CD8-positive, alpha-beta memory T cell (primary cell): ENCODE measurements at regions not wholly inside any gene's neighbourhood (a gene's known extent, or its start where the extent isn't known, plus 50 kb on each side); places are given as distances from the start of the nearest gene placed in this dataset.

Experiments used
- CTCF ChIA-PET: fragments of 350-600 bp; sonication (Branson Sonifier 250); formaldehyde crosslinking; loops from one replicate; lab custom pipeline; 2021; ENCODE audit warnings: antibody characterized with exemption; lab: Charles Lee
- POLR2A ChIA-PET: fragments of 350-600 bp; sonication (Branson Sonifier 250); formaldehyde crosslinking; loops from one replicate; lab custom pipeline; 2021; ENCODE audit warnings: antibody characterized with exemption; lab: Charles Lee
- DNase-seq, 5 donors: peaks; one replicate each; pipeline versions ENCODE4 v3.0.0 to v3.0.0-alpha.2; 2020 to 2022; ENCODE audit warnings: mixed read lengths in 1 of 5
- H3K27ac ChIP-seq: one replicate; pipeline ENCODE4 v1.7.0; 2013; ENCODE audit warnings: low read depth, mild to moderate bottlenecking, low read length, moderate library complexity
- H3K27me3 ChIP-seq: 2 replicates; pipeline ENCODE4 v1.7.0; 2013; ENCODE audit warnings: low read length, mild to moderate bottlenecking; ENCODE audit not compliant: insufficient read depth, poor library complexity, severe bottlenecking
- H3K36me3 ChIP-seq: 2 replicates; pipeline ENCODE4 v1.7.0; 2013; ENCODE audit warnings: mild to moderate bottlenecking, low read length, moderate library complexity; ENCODE audit not compliant: insufficient read depth
- H3K4me1 ChIP-seq: 2 replicates; pipeline ENCODE4 v1.7.0; 2013; ENCODE audit warnings: mild to moderate bottlenecking, low read length, moderate library complexity; ENCODE audit not compliant: insufficient read depth
- H3K4me3 ChIP-seq: 2 replicates; pipeline ENCODE4 v1.7.0; 2013; ENCODE audit warnings: mild to moderate bottlenecking, low read length
- H3K9me3 ChIP-seq: 2 replicates; pipeline ENCODE4 v1.7.0; 2013; ENCODE audit warnings: mild to moderate bottlenecking, low read length
- H3K27ac Mint-ChIP-seq, 8 donors: one replicate each; pipeline ENCODE4 v1.8.0; 2020 to 2021; ENCODE audit warnings: mixed read lengths in 8 of 8, mild to moderate bottlenecking in 6 of 8, inconsistent platforms in 3 of 8, moderate library complexity in 3 of 8
- H3K27me3 Mint-ChIP-seq, 2 donors: one replicate each; pipeline ENCODE4 v1.8.0; 2020 to 2021; ENCODE audit warnings: mixed read lengths in 2 of 2, mild to moderate bottlenecking in 1 of 2, moderate library complexity in 1 of 2
- H3K36me3 Mint-ChIP-seq, 3 donors: one replicate each; pipeline ENCODE4 v1.8.0; 2020 to 2021; ENCODE audit warnings: mixed read lengths in 3 of 3, inconsistent platforms in 1 of 3, mild to moderate bottlenecking in 1 of 3
- H3K4me1 Mint-ChIP-seq, 3 donors: one replicate each; pipeline ENCODE4 v1.8.0; 2020 to 2021; ENCODE audit warnings: mixed read lengths in 3 of 3, inconsistent platforms in 1 of 3, mild to moderate bottlenecking in 1 of 3
- H3K4me3 Mint-ChIP-seq, 7 donors: one replicate each; pipeline ENCODE4 v1.8.0; 2020 to 2021; ENCODE audit warnings: mixed read lengths in 7 of 7, mild to moderate bottlenecking in 6 of 7, moderate library complexity in 4 of 7, inconsistent platforms in 2 of 7
- H3K9me3 Mint-ChIP-seq, 5 donors: one replicate each; pipeline ENCODE4 v1.8.0; 2020 to 2022; ENCODE audit warnings: mixed read lengths in 5 of 5, mild to moderate bottlenecking in 3 of 5, moderate library complexity in 2 of 5, inconsistent platforms in 1 of 5

- H3K9me3 Mint-ChIP-seq, result peaks cover 0 to 3% (median 0%) of the 10 kb centered on the region in 5 donors
- Histone ChIP-seq H3K4me3 (no peak overlapping the region), H3K27me3 (no peaks in the 10 kb centered on the region), H3K36me3 (no peaks in the 10 kb centered on the region), H3K9me3 (no peaks in the 10 kb centered on the region), H3K4me1 (peaks cover under 1% of the 10 kb centered on the region), H3K27ac (no peak overlapping the region)
- POLR2A ChIA-PET, result no interaction called here
- H3K36me3 Mint-ChIP-seq, result peaks cover 2 to 5% (median 5%) of the 10 kb centered on the region in 3 donors
- no peak for DNase-seq
- H3K27me3 Mint-ChIP-seq, result peaks cover 0 to 1% of the 10 kb centered on the region in 2 donors
- no peak overlapping the region for H3K27ac Mint-ChIP-seq
- H3K4me1 Mint-ChIP-seq, result peaks cover 0 to 2% (median 0%) of the 10 kb centered on the region in 3 donors
- no peak overlapping the region for H3K4me3 Mint-ChIP-seq
- CTCF ChIA-PET, result no interaction called here
Observed at GRCh38 chr13:99823961-99824360, 147.6 kb downstream of the ZIC5 start.

- Histone ChIP-seq H3K4me1 (peaks cover 11% of the 10 kb centered on the region), H3K4me3 (no peak overlapping the region), H3K9me3 (no peaks in the 10 kb centered on the region), H3K27ac (no peak overlapping the region), H3K36me3 (no peaks in the 10 kb centered on the region), H3K27me3 (no peaks in the 10 kb centered on the region)
- peaks cover 11 to 12% (median 11%) of the 10 kb centered on the region in 3 donors for H3K4me1 Mint-ChIP-seq
- CTCF ChIA-PET, result interaction anchor here (0.8 kb wide), 1 partner anchor 646 kb away, joined by 3 read pairs; no protein-coding TSS in a partner anchor
- POLR2A ChIA-PET, result no interaction called here
- peaks cover 2 to 5% (median 5%) of the 10 kb centered on the region in 3 donors for H3K36me3 Mint-ChIP-seq
- H3K9me3 Mint-ChIP-seq, result peaks cover 0 to 3% (median 0%) of the 10 kb centered on the region in 5 donors
- no peak overlapping the region for H3K27ac Mint-ChIP-seq
- no peak for DNase-seq
- no peak overlapping the region for H3K4me3 Mint-ChIP-seq
- peaks cover 0 to 1% of the 10 kb centered on the region in 2 donors for H3K27me3 Mint-ChIP-seq
Observed at GRCh38 chr13:99822820-99823219, 148.7 kb downstream of the ZIC5 start.

- CTCF ChIA-PET, result no interaction called here
- no peaks in the 10 kb centered on the region for H3K9me3 ChIP-seq
- no peaks in the 10 kb centered on the region for H3K36me3 ChIP-seq
- Mint-ChIP-seq H3K36me3 (peaks cover 2 to 5% (median 4%) of the 10 kb centered on the region in 3 donors), H3K4me1 (peaks cover 19 to 20% (median 20%) of the 10 kb centered on the region in 3 donors), H3K27ac (no peak overlapping the region), H3K27me3 (peaks cover 0 to 1% of the 10 kb centered on the region in 2 donors), H3K4me3 (no peak overlapping the region), H3K9me3 (peaks cover 0 to 3% (median 0%) of the 10 kb centered on the region in 5 donors)
- H3K27me3 ChIP-seq, result no peaks in the 10 kb centered on the region
- H3K4me3 ChIP-seq, result no peak overlapping the region
- peaks cover 20% of the 10 kb centered on the region for H3K4me1 ChIP-seq
- no peak overlapping the region for H3K27ac ChIP-seq
- POLR2A ChIA-PET, result no interaction called here
- DNase-seq, result no peak
Observed at GRCh38 chr13:99821741-99822140, 149.8 kb downstream of the ZIC5 start.

GRCh38 chr13:99819967-99820366 is 151.6 kb downstream of the ZIC5 start:
- Mint-ChIP-seq H3K4me3 (no peak overlapping the region), H3K36me3 (peaks cover 0 to 5% (median 2%) of the 10 kb centered on the region in 3 donors), H3K27me3 (no peaks in the 10 kb centered on the region), H3K9me3 (peaks cover 0 to 3% (median 0%) of the 10 kb centered on the region in 5 donors), H3K4me1 (peaks cover 22 to 25% (median 25%) of the 10 kb centered on the region in 3 donors), H3K27ac (peak overlapping the region in 2 of 8 donors; percentile 15 to 76)
- Histone ChIP-seq H3K27ac (no peak overlapping the region), H3K9me3 (no peaks in the 10 kb centered on the region), H3K36me3 (no peaks in the 10 kb centered on the region), H3K27me3 (no peaks in the 10 kb centered on the region), H3K4me3 (no peak overlapping the region), H3K4me1 (peaks cover 24% of the 10 kb centered on the region)
- CTCF ChIA-PET, result interaction anchor here (0.9 kb wide), 1 partner anchor 161 kb away, joined by 3 read pairs; no protein-coding TSS in a partner anchor
- no peak for DNase-seq
- POLR2A ChIA-PET, result no interaction called here

- no peak for DNase-seq
- Histone ChIP-seq H3K9me3 (no peaks in the 10 kb centered on the region), H3K36me3 (no peaks in the 10 kb centered on the region), H3K4me1 (peaks cover 24% of the 10 kb centered on the region), H3K27ac (no peak overlapping the region), H3K27me3 (no peaks in the 10 kb centered on the region), H3K4me3 (no peak overlapping the region)
- ChIA-PET POLR2A (no interaction called here), CTCF (no interaction called here)
- H3K4me3 Mint-ChIP-seq, result no peak overlapping the region
- peaks cover 0 to 2% (median under 1%) of the 10 kb centered on the region in 3 donors for H3K36me3 Mint-ChIP-seq
- H3K27me3 Mint-ChIP-seq, result no peaks in the 10 kb centered on the region
- peaks cover 22 to 25% (median 25%) of the 10 kb centered on the region in 3 donors for H3K4me1 Mint-ChIP-seq
- H3K9me3 Mint-ChIP-seq, result no peaks in the 10 kb centered on the region
- H3K27ac Mint-ChIP-seq, result peak overlapping the region in 5 of 8 donors; percentile 1 to 95 (median 43)
Observed at GRCh38 chr13:99816321-99816720, 155.2 kb downstream of the ZIC5 start.

GRCh38 chr13:99813336-99814095 is 158.1 kb downstream of the ZIC5 start:
- H3K27ac Mint-ChIP-seq, result no peak overlapping the region
- H3K36me3 Mint-ChIP-seq, result peaks cover 0 to 2% (median 0%) of the 10 kb centered on the region in 3 donors
- Histone ChIP-seq H3K27me3 (no peaks in the 10 kb centered on the region), H3K4me3 (no peak overlapping the region), H3K9me3 (no peaks in the 10 kb centered on the region), H3K27ac (no peak overlapping the region), H3K36me3 (no peaks in the 10 kb centered on the region), H3K4me1 (peaks cover 19% of the 10 kb centered on the region)
- H3K4me1 Mint-ChIP-seq, result peaks cover 18 to 21% (median 19%) of the 10 kb centered on the region in 3 donors
- DNase-seq, result no peak
- POLR2A ChIA-PET, result interaction anchor here (0.6 kb wide), 1 partner anchor 797 kb away, joined by 3 read pairs; no protein-coding TSS in a partner anchor
- H3K9me3 Mint-ChIP-seq, result no peaks in the 10 kb centered on the region
- no peak overlapping the region for H3K4me3 Mint-ChIP-seq
- H3K27me3 Mint-ChIP-seq, result peaks cover 0 to 2% of the 10 kb centered on the region in 2 donors
- CTCF ChIA-PET, result no interaction called here

- ChIA-PET POLR2A (no interaction called here), CTCF (no interaction called here)
- H3K9me3 ChIP-seq, result no peaks in the 10 kb centered on the region
- H3K27me3 ChIP-seq, result no peaks in the 10 kb centered on the region
- no peak overlapping the region for H3K27ac ChIP-seq
- no peak for DNase-seq
- Mint-ChIP-seq H3K36me3 (peaks cover 0 to 2% (median 0%) of the 10 kb centered on the region in 3 donors), H3K4me1 (peaks cover 9 to 12% (median 10%) of the 10 kb centered on the region in 3 donors), H3K27me3 (peaks cover 0 to 2% of the 10 kb centered on the region in 2 donors), H3K9me3 (no peaks in the 10 kb centered on the region), H3K27ac (no peak overlapping the region), H3K4me3 (no peak overlapping the region)
- H3K4me1 ChIP-seq, result peaks cover 11% of the 10 kb centered on the region
- H3K36me3 ChIP-seq, result no peaks in the 10 kb centered on the region
- H3K4me3 ChIP-seq, result no peak overlapping the region
Observed at GRCh38 chr13:99812625-99813024, 158.9 kb downstream of the ZIC5 start.

GRCh38 chr13:99811067-99811700 is 160.4 kb downstream of the ZIC5 start:
- no peak for DNase-seq
- Histone ChIP-seq H3K27ac (no peak overlapping the region), H3K36me3 (no peaks in the 10 kb centered on the region), H3K4me1 (no peaks in the 10 kb centered on the region), H3K27me3 (no peaks in the 10 kb centered on the region), H3K9me3 (no peaks in the 10 kb centered on the region), H3K4me3 (no peak overlapping the region)
- no peaks in the 10 kb centered on the region for H3K4me1 Mint-ChIP-seq
- no peak overlapping the region for H3K27ac Mint-ChIP-seq
- H3K9me3 Mint-ChIP-seq, result no peaks in the 10 kb centered on the region
- no peak overlapping the region for H3K4me3 Mint-ChIP-seq
- H3K36me3 Mint-ChIP-seq, result peaks cover 0 to 2% (median 0%) of the 10 kb centered on the region in 3 donors
- CTCF ChIA-PET, result no interaction called here
- H3K27me3 Mint-ChIP-seq, result peaks cover 0 to 2% of the 10 kb centered on the region in 2 donors
- POLR2A ChIA-PET, result no interaction called here
